Esophagus mucosa (tissue), 1 donor: ENCODE measurements at regions not wholly inside any gene's neighbourhood (a gene's known extent, or its start where the extent isn't known, plus 50 kb on each side); places are given as distances from the start of the nearest gene placed in this dataset.
"Not testable (repeated sequence)": the region's sequence is repeated elsewhere in the genome, so short reads cannot be mapped to it uniquely, and the experiment has no call there.

Source experiments
- ATAC-seq: fragments of 200-7000 bp; cut with Tn5 transposase; one replicate; pipeline ENCODE4 v1.9.1; 2020
- donor health status: DM: yes; HTN: yes; CAD: no.

GRCh38 chr9:7461791-7462190 is 337.8 kb downstream of the DMAC1 start:
- no peak for ATAC-seq

- ATAC-seq = no peak
These were observed 342.6 kb downstream of the DMAC1 start for GRCh38 chr9:7456793-7457530.

GRCh38 chr9:7456377-7456776 is 343.2 kb downstream of the DMAC1 start:
- ATAC-seq = no peak

DNA sequence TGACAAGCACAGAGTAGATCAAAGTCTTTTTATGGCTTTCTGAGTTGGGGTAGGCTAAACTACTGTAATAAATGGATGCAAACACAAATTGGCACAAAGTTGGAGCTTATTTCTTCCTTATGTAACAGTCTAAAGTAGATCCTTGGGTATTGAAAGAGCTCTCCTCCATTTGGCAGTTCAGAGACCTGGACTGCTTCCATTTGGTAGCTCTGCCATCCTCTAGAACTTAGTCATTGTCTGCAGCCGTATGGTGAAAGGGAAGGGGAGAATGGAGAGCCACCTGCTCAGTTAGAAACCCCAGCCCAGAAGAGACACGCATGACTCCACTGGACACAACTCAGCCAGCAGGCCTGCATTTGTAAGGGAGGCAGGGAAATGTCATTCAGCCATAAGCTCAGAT is 345.0 kb downstream of the DMAC1 start:
- ATAC-seq = no peak

GRCh38 chr9:7452378-7452777 is 347.2 kb downstream of the DMAC1 start:
- peak; percentile 79 for ATAC-seq

DNA sequence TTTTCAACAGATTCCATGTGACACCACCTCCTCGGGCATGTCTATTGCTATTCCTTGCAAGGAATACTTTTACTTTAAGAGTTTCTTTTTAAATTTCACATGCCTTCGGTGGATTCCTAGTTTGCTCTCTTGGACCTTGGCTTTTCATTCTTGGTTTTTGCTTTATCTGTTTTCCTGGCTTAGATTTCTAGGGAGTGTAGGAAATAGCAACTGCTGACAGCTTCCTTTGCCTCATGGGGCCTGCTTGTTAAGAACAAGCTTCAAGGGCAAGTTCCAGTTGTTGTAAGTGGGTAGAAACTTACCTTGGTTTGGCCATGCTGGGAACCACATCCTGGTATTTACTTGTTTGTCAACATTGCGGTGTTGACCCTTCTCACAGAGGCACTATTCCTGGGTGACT is 348.5 kb downstream of the DMAC1 start:
- no peak for ATAC-seq

DNA sequence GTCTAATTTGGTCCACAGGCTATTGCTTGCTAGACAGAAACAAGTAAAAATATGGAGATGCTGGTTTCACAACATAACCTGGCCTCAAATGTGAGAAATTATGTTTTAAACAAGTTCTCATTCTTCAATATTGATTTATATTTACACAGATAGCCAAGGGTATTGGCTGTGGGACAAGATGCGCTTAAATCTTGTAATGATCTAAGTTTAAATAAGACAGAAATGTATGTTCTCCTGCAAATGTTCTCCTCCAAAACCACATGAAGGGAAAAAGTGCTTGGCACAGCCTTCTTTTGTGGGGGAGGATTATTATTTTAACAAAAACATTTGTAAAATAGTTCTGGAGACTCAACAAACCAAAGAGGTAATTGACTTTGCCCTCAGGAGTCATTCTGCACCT is 356.0 kb downstream of the DMAC1 start:
- no peak for ATAC-seq

DNA sequence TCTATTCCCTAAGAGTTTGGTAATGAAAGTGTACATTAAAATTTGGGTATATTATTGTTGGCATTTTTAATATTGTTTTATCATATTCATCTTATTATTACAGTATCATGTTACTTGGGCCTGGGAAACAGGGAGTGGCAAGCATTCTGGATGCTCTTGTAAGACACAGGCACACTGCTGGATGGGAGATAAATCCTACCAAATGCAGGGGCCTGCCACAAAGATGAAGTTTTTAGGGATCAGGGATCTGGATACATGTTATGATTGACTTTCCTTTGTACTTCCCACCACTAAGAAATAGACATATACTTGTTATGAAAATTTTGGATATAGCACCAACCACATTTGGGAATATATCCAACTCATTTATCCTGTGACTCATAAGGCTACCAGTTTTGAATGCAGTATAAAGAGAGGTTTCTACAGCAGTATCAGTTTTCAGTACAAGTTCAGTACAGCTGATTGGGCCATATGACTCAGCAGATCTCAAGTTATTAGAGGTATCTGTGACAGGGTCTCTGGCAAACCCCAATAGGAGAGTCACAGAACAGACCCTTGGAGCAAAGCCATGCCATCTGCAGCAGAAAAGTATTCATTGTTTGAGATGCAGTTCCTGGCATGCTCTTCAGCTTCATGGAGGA is 360.1 kb downstream of the DMAC1 start:
- ATAC-seq = peak; percentile 83

DNA sequence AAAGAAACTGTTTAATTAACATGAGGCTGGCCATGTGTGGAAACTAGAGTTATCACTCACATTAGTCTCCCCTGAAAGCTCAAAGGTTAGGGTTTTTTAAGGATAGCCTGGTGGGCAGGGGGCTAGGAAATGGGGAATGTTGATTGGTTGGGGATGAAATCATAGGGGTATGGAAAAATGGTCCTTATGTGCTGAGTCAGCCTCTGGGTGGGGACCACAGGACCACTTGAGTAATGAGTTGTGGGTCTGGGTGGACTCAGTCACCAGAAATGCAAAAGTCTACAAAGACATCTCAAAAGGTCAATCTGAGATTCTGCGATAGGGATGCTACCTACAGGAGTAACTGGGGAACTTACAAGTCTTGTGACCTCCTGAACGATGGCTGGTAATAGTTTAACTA is 362.8 kb downstream of the DMAC1 start:
- ATAC-seq = no peak

- ATAC-seq = peak; percentile 95
These were observed 365.9 kb downstream of the DMAC1 start for GRCh38 chr9:7433508-7434292.

GRCh38 chr9:7432989-7433388 is 366.6 kb downstream of the DMAC1 start:
- ATAC-seq = no peak

GRCh38 chr9:7417397-7417796 is 382.2 kb downstream of the DMAC1 start:
- not testable (repeated sequence) for ATAC-seq

DNA sequence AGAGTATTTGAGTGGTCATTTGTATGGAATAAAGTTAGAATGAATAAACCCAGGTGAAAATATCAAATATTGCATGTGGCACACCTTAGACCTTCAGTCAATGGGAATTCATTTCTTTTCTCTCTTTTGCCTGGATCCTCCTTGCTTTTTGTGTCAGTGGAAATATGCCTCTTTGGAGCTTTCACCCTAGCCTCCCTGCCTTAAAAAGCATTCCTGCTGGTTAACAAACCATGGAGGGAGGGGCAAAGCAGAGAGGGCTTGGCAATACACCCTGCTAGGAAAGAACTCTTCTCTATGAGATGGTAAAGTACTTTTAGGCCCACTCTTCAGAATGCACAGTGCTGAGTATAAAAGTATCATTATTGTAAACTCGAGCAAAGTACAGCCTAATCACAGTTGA is 383.7 kb downstream of the DMAC1 start:
- no peak for ATAC-seq

- ATAC-seq = no peak
These were observed 390.7 kb downstream of the DMAC1 start for GRCh38 chr9:7408845-7409244.

DNA sequence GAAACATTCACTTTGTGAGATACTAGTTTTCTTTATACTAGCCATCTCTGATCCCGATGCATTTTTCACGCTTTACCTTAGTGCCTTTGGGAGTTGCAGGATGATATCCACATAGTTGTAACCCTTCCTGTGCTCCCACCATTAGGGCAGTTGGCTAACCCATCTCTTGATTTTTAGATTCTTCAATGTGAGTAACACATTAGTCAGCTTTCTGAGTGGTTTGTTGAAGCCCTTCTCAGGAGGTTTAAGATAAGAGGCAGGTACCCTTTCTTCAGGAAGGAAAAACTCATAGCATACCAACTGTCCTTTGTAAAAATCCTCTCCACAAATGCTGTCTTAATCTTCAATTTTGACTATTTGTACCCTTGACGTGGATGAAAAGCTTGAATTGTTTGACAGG is 392.3 kb downstream of the DMAC1 start:
- no peak for ATAC-seq

DNA sequence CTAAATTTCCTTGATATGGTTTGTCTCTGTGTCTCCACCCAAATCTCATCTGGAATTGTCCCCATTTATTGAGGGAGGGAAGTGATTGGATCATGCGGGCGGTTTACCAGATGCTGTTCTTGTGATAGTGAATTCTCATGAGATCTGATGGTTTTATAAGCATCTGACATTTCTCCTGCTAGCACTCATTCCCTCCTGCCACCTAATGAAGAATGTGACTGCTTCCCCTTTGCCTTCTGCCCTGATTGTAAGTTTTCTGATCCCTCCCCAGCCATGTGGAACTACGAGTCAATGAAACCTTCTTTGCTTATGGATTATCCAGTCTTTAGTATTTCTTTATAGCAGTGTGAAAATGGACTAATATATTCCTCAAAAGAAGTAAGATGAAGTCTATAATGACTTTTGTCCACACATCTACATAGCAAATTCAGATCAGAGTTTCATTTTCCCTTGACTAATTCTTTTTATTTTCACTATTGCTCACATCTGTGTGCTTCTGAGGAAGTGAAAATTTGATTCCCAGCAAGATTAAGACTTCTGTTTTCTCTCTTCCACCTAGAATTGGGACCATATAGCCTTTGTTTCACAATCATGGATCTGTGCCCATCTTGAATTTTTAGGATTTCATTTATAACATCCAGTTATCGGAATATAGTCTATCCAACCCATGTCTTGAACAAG is 393.5 kb downstream of the DMAC1 start:
- ATAC-seq = no peak

GRCh38 chr9:7403839-7404487 is 395.6 kb downstream of the DMAC1 start:
- ATAC-seq = no peak

DNA sequence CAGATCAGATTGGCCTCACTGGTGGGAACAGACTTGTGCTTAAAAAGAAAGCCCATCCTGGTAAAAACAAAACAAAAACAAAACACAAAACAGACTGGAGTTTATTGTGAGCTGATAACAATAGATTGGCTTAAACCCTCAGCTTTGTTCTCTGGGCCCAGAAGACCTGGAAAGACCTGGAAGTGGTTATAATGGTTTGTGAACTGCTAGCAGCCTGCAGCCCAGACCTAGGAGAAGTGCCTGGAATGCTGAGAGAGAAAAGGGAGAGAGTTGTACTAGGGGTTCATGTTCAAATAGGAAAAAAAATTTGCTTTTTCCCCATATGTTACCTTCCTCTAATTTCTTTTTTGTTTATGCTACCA is 396.6 kb downstream of the DMAC1 start:
- no peak for ATAC-seq

DNA sequence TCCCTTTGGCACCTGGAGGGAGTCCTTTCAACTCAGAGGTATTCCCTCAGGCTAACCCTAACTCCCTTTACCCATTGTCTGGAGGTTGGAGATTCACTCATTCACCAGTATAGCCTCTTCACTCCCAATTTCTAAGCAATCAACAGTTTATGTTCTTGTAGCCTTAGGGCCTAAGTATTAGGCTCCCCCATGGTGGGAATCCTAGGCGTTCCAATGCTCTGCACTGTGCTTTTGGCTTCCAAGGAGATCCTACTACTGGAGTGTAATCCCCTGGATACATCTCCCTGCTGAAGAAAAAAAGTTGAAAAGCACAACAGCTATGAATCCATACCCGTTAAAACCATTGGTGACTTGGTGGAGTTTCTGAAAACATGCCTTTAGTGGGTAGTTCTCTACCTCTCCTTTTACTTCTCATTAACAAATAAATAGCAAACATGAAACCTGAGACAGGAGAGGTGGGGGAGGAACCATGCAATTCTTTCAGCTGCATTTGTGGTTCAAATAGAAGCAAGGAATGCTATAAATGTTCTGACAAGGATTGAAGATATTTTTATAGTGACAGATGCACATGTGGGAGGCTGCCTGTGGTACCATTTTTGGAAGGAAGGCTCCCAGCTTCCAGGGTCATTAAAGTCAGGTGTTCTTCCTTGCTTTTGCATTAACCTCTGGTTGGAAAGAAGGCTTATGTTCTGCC is 397.1 kb downstream of the DMAC1 start:
- ATAC-seq = no peak

DNA sequence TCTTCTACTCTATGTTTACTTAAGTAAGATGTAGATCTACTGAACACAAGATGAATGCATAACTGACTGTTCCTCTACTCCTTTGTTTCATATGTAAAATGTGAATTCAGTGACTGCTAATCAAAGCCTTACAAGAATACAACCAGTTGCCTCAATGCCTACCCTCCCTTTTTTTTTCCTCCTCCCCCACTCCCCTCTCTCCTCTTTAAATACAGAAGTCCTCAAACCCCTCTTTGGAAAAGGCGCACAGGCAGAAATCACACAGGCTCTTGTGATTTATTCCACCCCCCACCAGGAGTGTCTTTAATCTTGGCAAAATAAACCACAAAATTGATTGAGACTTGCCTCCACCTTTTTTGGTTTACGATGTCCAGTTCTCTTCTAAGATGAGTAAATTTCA is 398.5 kb downstream of the DMAC1 start:
- ATAC-seq = no peak

GRCh38 chr9:7394002-7394774 is 405.4 kb downstream of the DMAC1 start:
- ATAC-seq = no peak
